ENCODE measurements at regions not wholly inside any gene's neighbourhood (a gene's known extent, or its start where the extent isn't known, plus 50 kb on each side); places are given as distances from the start of the nearest gene placed in this dataset.

DNA sequence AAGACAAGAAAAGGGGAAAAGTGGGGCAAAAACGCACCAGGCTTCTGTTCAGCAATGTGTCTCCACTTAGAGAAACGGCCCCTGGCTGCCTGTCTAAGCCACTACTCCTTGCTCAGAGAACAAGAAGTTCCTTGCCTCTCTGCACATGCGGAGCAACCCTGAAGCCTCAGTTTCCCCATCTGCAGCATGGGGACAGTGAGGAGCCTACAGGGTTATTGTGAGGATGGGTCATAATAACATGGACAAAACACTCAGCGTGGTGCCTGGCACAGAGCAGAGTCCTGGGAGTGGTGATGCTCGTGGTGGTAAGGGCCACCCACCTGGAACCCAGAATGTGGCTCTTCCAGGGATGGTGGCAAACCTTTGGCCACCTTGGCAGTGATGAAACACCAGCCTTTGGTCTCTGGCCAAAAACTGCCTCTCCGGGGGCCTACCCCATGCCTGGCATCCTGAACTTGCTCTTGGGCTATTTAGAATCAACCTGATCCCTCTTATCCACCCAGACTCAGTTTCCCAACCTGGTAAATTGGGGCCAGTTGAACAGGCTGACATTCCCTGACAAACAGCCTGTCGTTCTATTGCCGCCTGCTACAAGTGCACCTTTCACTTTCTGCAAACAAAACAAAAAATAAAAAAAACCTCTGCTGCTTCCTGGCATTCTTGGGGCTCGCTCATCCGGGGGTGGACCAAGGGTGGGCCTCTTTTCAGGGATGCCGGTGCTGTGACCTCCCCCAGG lies 56.5 kb upstream of the DLK1 start:
- FAIRE-seq (no peak), DNase-seq (peak in 1 of 6 donors; percentile 15), ATAC-seq (no peak)
- peaks cover 1 to 19% (median 2%) of the 10 kb centered on the region in 3 donors for H3K4me1 ChIP-seq
- H3K27me3 ChIP-seq, result peaks cover 0 to 4% (median 0%) of the 10 kb centered on the region in 4 donors
- TF ChIP-seq, protein P1, sequence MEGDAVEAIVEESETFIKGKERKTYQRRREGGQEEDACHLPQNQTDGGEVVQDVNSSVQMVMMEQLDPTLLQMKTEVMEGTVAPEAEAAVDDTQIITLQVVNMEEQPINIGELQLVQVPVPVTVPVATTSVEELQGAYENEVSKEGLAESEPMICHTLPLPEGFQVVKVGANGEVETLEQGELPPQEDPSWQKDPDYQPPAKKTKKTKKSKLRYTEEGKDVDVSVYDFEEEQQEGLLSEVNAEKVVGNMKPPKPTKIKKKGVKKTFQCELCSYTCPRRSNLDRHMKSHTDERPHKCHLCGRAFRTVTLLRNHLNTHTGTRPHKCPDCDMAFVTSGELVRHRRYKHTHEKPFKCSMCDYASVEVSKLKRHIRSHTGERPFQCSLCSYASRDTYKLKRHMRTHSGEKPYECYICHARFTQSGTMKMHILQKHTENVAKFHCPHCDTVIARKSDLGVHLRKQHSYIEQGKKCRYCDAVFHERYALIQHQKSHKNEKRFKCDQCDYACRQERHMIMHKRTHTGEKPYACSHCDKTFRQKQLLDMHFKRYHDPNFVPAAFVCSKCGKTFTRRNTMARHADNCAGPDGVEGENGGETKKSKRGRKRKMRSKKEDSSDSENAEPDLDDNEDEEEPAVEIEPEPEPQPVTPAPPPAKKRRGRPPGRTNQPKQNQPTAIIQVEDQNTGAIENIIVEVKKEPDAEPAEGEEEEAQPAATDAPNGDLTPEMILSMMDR (IDR thresholded peaks at IDR 0.05), result no peak
- 40 to 51% methylated on average over 11 of the region's 11 CpGs for WGBS, 2 donors
- no peak overlapping the region for H3K4me3 ChIP-seq
- no peaks in the 10 kb centered on the region for H3K9me3 ChIP-seq
- H3K27ac ChIP-seq, result no peak overlapping the region
- no peaks in the 10 kb centered on the region for H3K36me3 ChIP-seq
- intact Hi-C loops (cut with DNase I), result no loop called here

DNA sequence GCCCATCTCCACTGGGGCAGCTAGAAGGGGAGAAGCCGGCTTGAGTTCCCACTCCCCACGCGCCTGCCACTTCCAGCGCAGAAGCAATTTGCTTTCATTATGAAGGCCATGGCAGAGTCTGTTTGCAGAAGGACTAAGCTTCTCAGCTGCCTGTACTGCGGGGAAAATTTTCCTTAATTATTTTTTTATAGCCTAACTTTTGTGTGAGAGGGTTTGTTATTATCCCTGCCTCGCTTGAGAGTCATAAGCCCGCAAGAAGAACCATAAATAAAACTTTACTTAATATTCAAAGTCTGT lies 56.0 kb upstream of the DLK1 start:
- intact Hi-C loops (cut with DNase I), result no loop called here
- no peak overlapping the region for H3K27ac ChIP-seq
- H3K4me1 ChIP-seq, result peaks cover 0 to 14% (median 0%) of the 10 kb centered on the region in 3 donors
- WGBS, 2 donors, result 56 to 63% methylated on average over 7 of the region's 7 CpGs
- H3K9me3 ChIP-seq, result no peaks in the 10 kb centered on the region
- TF ChIP-seq, protein P1 (IDR thresholded peaks at IDR 0.05), result no peak
- DNase-seq (peak in 1 of 6 donors; percentile 26), ATAC-seq (no peak), FAIRE-seq (no peak)
- no peak overlapping the region for H3K4me3 ChIP-seq
- peaks cover 0 to 4% (median 0%) of the 10 kb centered on the region in 4 donors for H3K27me3 ChIP-seq
- H3K36me3 ChIP-seq, result no peaks in the 10 kb centered on the region

DNA sequence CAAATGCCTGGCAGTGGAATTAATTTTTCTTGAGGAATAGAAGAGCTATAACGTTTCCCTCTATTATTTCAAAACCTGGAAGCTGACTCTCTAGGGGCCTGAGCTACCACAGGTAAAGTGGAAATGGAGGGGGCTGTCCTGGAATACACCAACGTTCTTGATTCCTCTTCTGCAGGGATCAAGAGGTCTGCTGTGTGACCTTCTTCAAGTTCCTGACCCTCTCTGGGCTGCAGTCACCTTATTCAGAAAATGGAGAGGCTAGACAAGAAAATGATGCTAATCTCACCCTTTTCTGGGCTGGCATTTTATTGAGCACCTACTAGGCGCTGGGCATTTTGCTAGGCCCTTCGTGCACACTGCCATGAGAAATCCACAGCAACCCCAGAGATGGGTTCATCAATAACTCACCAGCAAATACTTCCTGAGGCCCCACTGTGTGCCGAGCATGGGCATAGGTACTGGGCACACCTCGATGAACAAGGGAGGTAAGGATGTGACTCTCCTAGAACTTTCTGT lies 55.2 kb upstream of the DLK1 start:
- Histone ChIP-seq H3K27ac (no peak overlapping the region), H3K9me3 (no peaks in the 10 kb centered on the region), H3K27me3 (peaks cover 0 to 4% (median 0%) of the 10 kb centered on the region in 4 donors), H3K36me3 (no peaks in the 10 kb centered on the region), H3K4me1 (peaks cover 0 to 9% (median 0%) of the 10 kb centered on the region in 3 donors), H3K4me3 (no peak overlapping the region)
- DNase-seq, result peak in 1 of 6 donors; percentile 5
- ATAC-seq, result no peak
- 55 to 72% methylated on average over 6 of the region's 6 CpGs for WGBS, 2 donors
- FAIRE-seq, result no peak
- intact Hi-C loops (cut with DNase I), result no loop called here
- TF ChIP-seq, protein P1 (IDR thresholded peaks at IDR 0.05), result no peak

DNA sequence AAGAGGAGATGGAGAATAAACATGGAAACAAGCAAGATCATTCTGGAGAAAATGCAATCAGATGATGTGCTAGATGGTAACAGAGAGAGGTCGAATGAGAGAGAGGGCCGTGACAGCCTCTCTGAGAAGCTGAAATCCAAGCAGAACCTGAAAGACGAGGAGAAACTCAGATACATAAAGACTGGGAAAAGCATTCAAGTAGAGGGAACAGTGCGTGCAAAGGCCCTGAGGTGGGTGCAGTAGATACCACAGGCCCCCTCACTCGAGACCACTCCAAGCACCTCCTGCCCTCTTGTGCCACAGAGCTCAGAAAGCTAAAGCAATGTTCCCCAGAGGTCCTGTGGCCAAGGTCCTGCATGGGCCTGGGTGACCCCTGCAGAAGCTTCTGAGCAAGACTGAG lies 54.8 kb upstream of the DLK1 start:
- FAIRE-seq, result no peak

More for the DNA sequence above, 54.8 kb upstream of the DLK1 start:
- H3K27me3 ChIP-seq, result peaks cover 0 to 4% (median 0%) of the 10 kb centered on the region in 4 donors
- TF ChIP-seq, protein P1 (IDR thresholded peaks at IDR 0.05), result no peak
- DNase-seq (no peak), ATAC-seq (no peak)
- H3K36me3 ChIP-seq, result no peaks in the 10 kb centered on the region
- intact Hi-C loops (cut with DNase I), result no loop called here
- H3K4me3 ChIP-seq, result no peak overlapping the region
- peaks cover 0 to 9% (median 0%) of the 10 kb centered on the region in 3 donors for H3K4me1 ChIP-seq
- 49 to 73% methylated on average over 5 of the region's 5 CpGs for WGBS, 2 donors
- H3K9me3 ChIP-seq, result no peaks in the 10 kb centered on the region
- no peak overlapping the region for H3K27ac ChIP-seq

Data from pancreas (tissue), 10 donors.